GM12865 (cell line): ENCODE measurements at regions not wholly inside any gene's neighbourhood (a gene's known extent, or its start where the extent isn't known, plus 50 kb on each side); places are given as distances from the start of the nearest gene placed in this dataset.
"Not testable (repeated sequence)": the region's sequence is repeated elsewhere in the genome, so short reads cannot be mapped to it uniquely, and the experiment has no call there.

Experiments used
- DNase-seq: peaks from one replicate; pipeline ENCODE4 v3.0.0; 2010; ENCODE audit warnings: low read depth
- H3K4me3 ChIP-seq: 2 replicates; pipeline ENCODE4 v1.5.1; 2011; ENCODE audit warnings: mild to moderate bottlenecking, low read depth, low read length, control low read depth
- TF ChIP-seq, protein P1 (sequence below): IDR thresholded peaks from 2 replicates; pipeline ENCODE4 v1.5.1; 2011; ENCODE audit warnings: low read length, control low read depth, low read depth, inconsistent platforms; ENCODE audit not compliant: insufficient read depth; ENCODE audit errors: missing control alignments

DNA sequence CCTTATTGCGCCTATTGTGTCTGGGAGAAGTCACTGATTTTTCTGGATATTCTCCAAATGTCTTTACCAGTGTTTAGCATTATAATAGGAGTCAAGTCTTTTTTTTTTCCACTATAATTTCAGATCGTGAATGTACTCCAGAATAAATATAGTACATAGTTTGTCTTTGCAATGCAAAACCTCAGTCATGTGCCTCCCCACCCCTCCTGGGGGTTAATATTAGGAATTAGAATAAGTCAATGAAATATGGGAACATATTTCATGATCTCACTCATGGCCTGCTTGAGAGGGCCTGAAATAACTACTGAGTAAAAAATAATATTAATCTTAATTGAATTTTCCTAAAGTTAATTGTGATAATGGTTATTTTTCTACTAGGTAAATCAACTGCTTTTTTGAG lies 79.0 kb upstream of the TMEM170B start:
- TF ChIP-seq, protein P1, sequence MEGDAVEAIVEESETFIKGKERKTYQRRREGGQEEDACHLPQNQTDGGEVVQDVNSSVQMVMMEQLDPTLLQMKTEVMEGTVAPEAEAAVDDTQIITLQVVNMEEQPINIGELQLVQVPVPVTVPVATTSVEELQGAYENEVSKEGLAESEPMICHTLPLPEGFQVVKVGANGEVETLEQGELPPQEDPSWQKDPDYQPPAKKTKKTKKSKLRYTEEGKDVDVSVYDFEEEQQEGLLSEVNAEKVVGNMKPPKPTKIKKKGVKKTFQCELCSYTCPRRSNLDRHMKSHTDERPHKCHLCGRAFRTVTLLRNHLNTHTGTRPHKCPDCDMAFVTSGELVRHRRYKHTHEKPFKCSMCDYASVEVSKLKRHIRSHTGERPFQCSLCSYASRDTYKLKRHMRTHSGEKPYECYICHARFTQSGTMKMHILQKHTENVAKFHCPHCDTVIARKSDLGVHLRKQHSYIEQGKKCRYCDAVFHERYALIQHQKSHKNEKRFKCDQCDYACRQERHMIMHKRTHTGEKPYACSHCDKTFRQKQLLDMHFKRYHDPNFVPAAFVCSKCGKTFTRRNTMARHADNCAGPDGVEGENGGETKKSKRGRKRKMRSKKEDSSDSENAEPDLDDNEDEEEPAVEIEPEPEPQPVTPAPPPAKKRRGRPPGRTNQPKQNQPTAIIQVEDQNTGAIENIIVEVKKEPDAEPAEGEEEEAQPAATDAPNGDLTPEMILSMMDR: no peak
- H3K4me3 ChIP-seq: no peak overlapping the region
- no peak for DNase-seq

DNA sequence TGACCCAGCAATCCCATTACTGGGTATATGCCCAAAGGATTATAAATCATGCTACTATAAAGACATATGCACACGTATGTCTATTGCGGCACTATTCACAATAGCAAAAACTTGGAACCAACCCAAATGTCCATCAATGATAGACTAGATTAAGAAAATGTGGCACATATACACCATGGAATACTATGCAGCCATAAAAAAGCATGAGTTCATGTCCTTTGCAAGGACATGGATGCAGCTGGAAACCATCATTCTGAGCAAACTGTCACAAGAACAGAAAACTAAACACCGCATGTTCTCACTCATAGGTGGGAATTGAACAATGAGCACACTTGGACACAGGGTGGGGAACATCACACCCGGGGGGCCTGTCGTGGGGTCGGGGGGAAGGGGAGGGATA lies 80.1 kb upstream of the TMEM170B start:
- not testable (repeated sequence) for DNase-seq, H3K4me3 ChIP-seq

DNA sequence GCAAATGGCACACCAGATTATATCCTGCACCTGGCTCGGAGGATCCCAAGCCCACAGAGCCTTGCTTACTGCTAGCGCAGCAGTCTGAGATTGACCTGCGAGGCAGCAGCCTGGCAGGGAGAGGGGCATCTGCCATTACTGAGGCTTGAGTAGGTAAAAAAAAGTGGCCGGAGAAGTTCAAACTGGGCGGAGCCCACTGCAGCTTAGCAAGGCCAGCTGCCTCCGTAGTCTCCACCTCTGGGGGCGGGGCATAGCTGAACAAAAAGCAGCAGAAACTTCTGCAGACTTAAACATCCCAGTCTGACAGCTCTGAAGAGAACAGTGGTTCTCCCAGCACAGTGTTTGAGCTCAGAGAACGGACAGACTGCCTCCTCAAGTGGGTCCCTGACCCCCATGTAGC lies 85.4 kb upstream of the TMEM170B start:
- not testable (repeated sequence) for H3K4me3 ChIP-seq, DNase-seq

DNA sequence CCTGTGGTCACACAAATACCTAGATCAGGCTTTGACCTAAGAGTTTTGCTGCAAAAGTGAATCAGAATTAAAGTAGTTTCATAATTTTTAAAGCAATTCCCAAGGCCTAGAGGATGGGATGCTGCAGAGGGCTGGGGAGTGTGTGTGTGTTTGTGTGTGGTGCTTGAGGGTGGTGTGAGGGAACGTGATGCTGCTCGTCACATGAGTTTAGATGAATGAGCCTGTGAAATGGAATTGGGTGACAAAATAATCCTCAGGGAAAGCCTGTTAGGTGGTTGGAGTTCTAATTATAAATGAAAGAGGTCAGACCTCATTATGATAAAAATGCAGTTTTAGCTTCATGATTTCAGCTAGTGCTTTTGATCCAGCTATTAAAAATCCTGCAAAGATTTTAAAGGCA lies 87.5 kb upstream of the TMEM170B start:
- no peak overlapping the region for H3K4me3 ChIP-seq
- DNase-seq: no peak
- TF ChIP-seq, protein P1: no peak

DNA sequence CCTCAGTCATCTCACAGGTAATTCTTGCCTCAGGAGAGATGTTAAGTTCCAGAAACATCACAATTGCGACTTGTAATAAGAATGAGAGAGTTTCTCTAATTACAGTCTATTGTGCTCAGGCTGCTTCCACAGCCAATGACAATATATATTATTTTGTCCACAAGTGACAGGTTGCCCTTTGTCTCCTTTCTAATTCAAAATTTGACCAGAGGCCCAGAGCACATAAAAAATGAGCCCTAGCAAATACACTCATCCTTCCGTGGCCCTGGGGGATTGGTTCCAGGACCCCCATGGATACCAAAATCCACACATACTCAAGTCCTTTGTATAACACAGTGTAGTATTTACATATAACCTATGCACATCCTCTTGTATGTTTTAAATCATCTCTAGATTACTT lies 88.1 kb upstream of the TMEM170B start:
- H3K4me3 ChIP-seq: no peak overlapping the region
- DNase-seq: no peak
- TF ChIP-seq, protein P1: no peak

GRCh38 chr6:11448038-11448437 lies 89.5 kb upstream of the TMEM170B start:
- TF ChIP-seq, protein P1: no peak
- no peak overlapping the region for H3K4me3 ChIP-seq
- DNase-seq: no peak

- TF ChIP-seq, protein P1: no peak
- H3K4me3 ChIP-seq: no peak overlapping the region
- no peak for DNase-seq
Observed at GRCh38 chr6:11447265-11447664, 90.3 kb upstream of the TMEM170B start.

DNA sequence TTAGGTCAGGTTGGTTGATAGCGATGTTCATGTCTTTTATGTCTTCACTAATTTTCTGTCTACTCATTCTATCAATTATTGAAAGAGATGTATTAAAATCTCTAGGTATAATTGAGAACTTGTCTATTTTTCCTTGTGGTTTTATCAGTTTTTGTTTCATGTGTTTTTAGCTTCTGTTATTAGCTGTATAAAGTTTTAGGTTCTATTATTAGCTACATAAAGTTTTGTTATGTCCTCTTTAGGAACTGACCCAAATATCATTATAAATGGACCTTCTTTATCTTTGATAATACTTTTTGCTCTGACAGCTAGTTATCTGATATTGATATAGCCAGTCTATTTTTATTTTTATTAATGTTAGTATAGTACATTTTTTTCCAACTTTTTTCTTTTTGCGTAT lies 92.4 kb upstream of the TMEM170B start:
- DNase-seq: no peak
- no peak overlapping the region for H3K4me3 ChIP-seq
- TF ChIP-seq, protein P1: no peak

DNA sequence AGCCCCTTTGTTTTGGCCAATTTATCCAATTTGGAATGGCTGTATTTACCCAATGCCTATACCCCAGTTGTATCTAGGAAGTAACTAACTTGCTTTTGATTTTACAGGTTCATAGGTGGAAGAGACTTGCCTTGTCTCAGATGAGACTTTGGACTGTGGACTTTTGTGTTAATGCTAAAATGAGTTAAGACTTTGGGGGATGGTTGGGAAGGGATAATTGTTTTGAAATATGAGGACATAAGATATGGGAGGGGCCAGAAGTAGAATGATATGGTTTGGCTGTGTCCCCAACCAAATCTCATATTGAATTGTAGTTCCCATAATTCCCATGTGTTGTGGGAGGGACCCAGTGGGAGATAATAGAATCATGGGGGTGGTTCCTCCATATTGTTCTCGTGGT lies 94.4 kb upstream of the TMEM170B start:
- not testable (repeated sequence) for DNase-seq, H3K4me3 ChIP-seq
